ENCODE measurements at regions not wholly inside any gene's neighbourhood (a gene's known extent, or its start where the extent isn't known, plus 50 kb on each side); places are given as distances from the start of the nearest gene placed in this dataset.

- no peak for DNase-seq
These were observed 671.2 kb upstream of the GALNTL6 start for GRCh38 chr4:171142045-171142444.

GRCh38 chr4:171130256-171130801 lies 682.9 kb upstream of the GALNTL6 start:
- DNase-seq, result peak; percentile 51

- DNase-seq, result no peak
These were observed 695.1 kb upstream of the GALNTL6 start for GRCh38 chr4:171118091-171118490.

- no peak for DNase-seq
These were observed 695.7 kb upstream of the GALNTL6 start for GRCh38 chr4:171117457-171117856.

DNA sequence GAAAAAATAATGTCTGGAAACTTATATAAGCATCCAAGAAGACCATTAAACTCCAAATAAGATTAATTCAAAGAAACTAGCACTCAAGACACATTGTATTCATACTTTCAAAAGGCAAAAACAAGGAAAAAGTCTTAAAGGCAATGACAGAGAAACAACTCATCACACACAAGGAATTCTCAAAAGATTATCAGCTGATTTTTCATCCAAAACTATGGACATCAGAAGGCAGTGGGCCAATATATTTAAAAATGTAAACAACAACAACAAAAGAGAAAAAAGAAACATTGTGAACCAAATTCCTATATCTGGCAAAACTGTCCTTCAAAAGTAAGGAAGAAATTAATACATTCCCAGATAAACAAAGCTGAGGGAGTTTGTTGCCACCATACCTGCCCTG lies 711.4 kb upstream of the GALNTL6 start:
- DNase-seq, result peak; percentile 2

- no peak for DNase-seq
These were observed 726.1 kb upstream of the GALNTL6 start for GRCh38 chr4:171087089-171087488.

DNA sequence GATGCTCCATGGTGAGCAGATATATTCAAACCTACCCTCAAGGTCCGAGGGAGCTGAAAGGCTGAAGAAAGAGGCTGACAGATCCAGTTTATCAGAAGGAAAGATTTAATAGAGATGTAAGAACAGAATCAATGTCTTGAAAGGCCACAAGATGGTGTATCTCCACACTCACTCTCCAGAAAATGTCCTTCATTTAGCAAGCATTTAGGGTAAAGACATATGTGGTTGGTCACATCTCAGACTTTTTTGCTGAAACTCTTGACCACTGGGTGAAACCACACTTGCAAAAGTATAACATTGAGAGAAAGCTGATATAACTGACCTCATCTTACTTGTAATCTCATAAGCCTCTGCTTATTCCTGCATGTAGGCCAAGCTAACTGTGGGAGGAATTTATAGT lies 745.8 kb upstream of the GALNTL6 start:
- peak; percentile 6 for DNase-seq

GRCh38 chr4:171049380-171049779 lies 763.8 kb upstream of the GALNTL6 start:
- DNase-seq, result no peak

DNA sequence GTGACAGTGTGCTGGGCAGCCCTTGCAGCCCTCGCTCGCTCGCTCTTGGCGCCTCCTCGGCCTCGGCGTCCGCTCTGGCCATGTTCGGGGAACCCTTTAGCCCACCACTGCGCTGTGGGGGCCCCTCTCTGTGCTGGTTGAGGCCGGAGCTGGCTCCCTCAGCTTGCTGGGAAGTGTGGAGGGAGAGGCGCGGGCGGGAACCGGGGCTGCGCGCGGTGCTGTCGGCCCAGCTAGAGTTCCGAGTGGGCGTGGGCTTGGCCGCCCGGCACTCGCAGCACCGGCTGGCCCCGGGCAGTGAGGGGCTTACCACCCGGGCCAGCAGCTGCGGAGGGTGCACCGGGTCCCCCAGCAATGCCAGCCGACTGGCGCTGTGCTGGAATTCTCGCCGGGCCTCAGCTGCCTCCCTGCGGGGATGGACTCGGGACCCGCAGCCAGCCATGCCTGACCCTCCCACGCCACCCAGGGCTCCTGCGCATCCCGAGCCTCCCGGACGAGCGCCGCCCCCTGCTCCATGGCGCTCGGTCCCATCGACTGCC lies 770.1 kb upstream of the GALNTL6 start:
- no peak for DNase-seq

DNA sequence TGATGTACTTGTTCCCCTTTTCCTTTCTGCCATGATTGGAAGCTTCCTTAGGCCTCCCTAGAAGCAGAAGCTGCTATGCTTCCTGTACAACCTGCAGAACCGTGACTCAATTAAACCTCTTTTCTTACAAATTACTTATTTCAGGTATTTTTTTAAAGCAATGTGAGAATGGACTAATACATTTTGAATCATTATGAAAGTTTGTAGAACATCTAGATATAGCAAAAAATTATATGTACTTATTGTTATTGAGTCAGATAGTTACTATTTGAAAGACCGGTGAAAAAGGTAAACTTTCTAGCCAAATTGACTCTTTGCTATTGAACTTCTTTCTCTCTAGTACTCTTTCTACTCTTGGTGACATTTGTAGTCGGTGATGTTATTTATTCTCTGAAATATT lies 777.3 kb upstream of the GALNTL6 start:
- no peak for DNase-seq

DNA sequence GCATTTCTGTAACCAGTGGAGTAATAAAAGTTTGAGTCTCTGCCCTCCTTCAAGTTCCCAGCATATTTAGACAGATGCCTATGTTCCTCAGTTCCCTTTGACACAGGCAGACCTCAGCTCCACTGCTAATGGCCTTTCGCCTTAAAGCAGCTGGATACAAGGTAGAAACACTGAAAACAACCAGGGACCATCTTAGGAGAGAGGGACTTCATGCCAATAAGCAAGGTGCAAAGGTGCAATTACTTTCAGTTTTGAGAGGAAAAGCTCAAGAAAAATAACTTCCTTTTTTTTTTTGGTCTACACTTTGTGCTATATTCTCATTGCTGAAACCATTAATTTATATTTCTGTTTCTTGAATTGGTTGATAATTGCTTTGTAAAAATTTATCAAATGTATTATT lies 781.9 kb upstream of the GALNTL6 start:
- DNase-seq, result no peak

GRCh38 chr4:171025776-171026175 lies 787.4 kb upstream of the GALNTL6 start:
- DNase-seq, result peak; percentile 72

GRCh38 chr4:171025343-171025742 lies 787.9 kb upstream of the GALNTL6 start:
- DNase-seq, result peak; percentile 16

GRCh38 chr4:171024720-171025303 lies 788.4 kb upstream of the GALNTL6 start:
- no peak for DNase-seq

GRCh38 chr4:171022824-171023230 lies 790.4 kb upstream of the GALNTL6 start:
- DNase-seq, result no peak

DNA sequence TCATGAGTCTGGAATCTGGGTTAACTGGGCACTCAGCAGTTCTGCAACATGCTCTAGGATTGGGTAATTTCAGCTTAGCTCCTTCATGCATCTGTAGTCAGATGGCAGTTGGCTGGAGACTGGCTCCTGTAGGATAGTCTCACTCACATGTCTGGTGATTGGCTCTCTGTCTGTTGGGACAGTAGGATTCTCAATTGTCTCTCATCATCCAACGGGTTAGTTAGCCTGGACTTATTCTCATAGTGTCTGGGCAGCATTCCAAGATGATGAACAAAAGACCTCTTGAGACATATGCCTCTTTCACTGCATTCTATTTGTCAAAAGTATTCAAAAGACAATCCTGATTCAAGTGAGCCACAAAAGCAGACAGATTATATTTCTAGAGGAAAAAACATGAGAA lies 795.6 kb upstream of the GALNTL6 start:
- DNase-seq, result no peak

DNA sequence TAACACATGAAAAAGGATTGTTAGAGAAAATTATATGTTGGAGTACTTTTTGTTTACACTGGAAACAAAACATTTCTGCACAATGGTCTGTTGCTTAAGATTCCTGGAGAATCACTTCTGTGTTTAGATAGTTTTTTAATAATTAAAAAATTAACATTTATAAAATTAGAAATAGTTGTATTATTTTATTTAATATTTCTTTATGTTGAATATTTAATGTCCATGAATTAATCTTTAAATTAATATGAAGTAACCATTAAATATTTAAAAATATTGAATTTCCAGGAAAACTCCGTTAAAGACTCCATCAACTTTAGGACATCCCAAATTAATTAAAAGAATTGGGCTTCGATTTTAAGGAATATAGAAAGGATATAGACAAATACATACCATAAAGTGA lies 797.1 kb upstream of the GALNTL6 start:
- DNase-seq, result no peak

DNA sequence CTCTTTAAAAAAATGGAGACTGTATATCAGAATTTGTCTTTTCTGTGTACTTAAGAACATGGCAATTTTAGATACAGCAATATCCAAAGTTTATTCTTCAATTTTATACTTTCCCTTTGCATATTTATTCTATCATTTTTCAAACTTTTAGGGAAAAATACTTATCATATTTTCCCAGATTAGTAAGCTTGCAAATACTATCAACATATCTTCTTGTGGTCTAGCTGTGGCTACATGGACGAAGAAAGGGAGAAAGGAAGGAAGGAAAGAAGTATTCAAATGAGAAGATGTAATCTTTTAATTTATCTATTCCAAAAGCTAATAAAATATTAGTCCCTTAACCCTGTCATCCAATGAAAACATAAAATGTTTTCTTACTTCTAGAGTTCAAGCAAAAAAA lies 797.8 kb upstream of the GALNTL6 start:
- DNase-seq, result no peak

DNA sequence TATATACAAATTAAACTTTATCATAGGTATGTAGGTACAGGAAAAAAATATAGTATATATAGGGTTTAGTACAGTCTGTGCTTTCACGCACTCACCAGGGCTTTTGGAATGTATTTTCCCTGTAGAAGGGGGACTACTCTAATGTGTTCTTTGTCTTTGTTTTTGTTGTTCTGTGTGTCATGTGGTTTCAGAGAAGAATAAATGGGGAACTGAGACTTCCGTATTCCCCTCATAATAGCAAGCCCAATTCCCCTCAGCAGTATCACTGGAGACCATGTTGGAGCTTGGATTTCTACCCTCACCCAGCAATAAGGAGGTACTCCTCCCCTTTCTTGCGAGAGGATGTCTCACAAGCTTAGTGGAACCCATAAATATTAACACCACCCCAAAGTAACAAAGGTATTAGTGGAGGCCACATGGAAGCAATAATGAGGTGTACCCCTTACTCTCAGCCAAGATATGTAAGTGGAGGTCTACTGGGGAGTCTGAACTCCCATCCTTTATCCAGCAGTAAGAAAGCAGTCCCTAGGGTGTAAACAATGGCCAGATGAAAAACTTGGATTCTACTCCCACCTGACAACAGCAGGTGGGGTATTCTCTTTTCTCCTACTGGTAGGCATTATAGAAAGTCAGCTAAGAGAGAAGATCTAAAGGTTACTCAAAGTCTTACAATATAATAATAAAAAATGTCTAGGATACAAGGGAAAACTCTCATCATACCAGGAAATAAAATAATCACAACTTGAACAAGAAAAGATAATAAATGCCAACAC lies 805.4 kb upstream of the GALNTL6 start:
- no peak for DNase-seq

GRCh38 chr4:171002246-171002645 lies 811.0 kb upstream of the GALNTL6 start:
- DNase-seq, result no peak

- DNase-seq, result peak; percentile 73
These were observed 822.1 kb upstream of the GALNTL6 start for GRCh38 chr4:170990989-170991589.

DNA sequence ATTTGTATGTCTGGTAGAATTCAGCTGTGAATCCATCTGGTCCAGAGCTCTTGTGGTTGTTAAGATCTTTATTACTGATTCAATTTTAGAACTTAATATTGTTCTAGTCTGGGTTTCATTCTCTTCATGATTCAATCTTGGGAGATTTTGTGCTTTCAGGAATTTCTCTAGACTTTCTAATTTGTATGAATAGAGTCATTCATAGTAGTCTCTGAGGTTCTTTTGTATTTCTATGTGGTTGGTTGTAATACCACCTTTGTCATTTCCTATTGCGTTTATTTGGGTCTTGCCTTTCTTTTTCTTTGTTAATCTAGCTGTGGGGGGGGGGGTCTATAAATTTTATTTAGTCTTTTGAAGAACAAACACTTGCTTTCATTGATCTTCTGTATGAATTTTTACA lies 824.8 kb upstream of the GALNTL6 start:
- DNase-seq, result no peak

DNA sequence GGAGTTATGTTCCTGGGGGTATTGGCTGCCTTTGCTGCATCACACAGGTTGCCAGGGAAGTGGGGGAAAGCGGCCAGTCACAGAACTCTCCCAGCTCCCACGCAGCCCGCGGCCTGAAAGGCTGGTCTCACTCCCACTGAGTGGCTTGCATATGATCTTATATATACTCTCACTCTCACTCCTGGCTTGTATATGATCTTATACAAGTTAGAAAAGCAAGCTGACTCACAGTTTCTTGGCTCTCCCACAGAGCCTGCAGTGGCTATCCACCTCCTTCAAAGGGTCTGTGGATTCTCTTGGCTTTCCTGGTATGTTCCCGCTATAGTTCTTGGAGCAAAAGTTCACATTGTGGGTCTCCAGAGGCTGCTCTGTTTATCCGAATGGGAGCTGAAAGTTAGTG lies 833.5 kb upstream of the GALNTL6 start:
- peak; percentile 59 for DNase-seq

- peak; percentile 81 for DNase-seq
These were observed 834.2 kb upstream of the GALNTL6 start for GRCh38 chr4:170978990-170979389.

All from DMS53 (cell line).